ENCODE measurements at regions not wholly inside any gene's neighbourhood (a gene's known extent, or its start where the extent isn't known, plus 50 kb on each side); places are given as distances from the start of the nearest gene placed in this dataset.

- under 1% methylated on average over 5 of the region's 5 CpGs for WGBS (ENCODE audit: low lambda C conversion rate)
- no peak for TF ChIP-seq GABPA (IDR thresholded peaks at IDR 0.05; ENCODE audit: low read depth)
- no peak for TF ChIP-seq YY1 (IDR thresholded peaks at IDR 0.05; ENCODE audit: low read depth)
- TF ChIP-seq NFIC (IDR thresholded peaks at IDR 0.05; ENCODE audit: borderline replicate concordance): no peak
- no peak for TF ChIP-seq FOXJ3 (CRISPR knock-in tag; IDR thresholded peaks at IDR 0.05)
- no peak for TF ChIP-seq CTCF (IDR thresholded peaks at IDR 0.05)
- TF ChIP-seq JUND (IDR thresholded peaks at IDR 0.05): no peak
- no peak for TF ChIP-seq RXRA (IDR thresholded peaks at IDR 0.05; ENCODE audit: borderline replicate concordance, low read depth)
- TF ChIP-seq FOSL2 (IDR thresholded peaks at IDR 0.05; ENCODE audit: borderline replicate concordance, low read depth): no peak
- no peak for TF ChIP-seq RFX5 (IDR thresholded peaks at IDR 0.05; ENCODE audit: low read length)
- TF ChIP-seq RCOR1 (IDR thresholded peaks at IDR 0.05; ENCODE audit: low read length): no peak
- no peak for TF ChIP-seq USF1 (IDR thresholded peaks at IDR 0.05; ENCODE audit: borderline replicate concordance, low read depth)
These were observed 518.6 kb downstream of the VRK1 start for GRCh38 chr14:97315790-97316189.

DNA sequence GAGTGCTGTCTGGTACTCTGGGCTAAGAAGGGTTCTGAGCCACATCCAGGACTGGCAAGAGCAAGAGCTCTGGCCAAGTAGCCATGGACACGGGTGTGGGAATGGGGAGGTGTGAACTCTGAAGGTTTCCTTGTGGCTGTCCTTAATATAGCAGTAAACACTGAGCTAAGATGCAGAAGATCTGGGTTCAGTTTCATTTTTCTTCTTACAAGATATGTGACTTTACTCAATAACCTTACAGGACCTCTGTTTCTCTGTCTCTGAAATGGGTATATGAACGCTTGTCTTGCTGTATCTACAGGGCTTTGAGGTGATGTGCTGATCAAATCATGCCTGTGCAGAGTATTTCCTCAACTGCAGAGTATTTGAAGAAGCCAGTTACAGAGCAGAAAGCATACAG lies 521.2 kb downstream of the VRK1 start:
- no peaks in the 10 kb centered on the region for H4K20me1 ChIP-seq (ENCODE audit: insufficient read depth)
- WGBS (ENCODE audit: low lambda C conversion rate): 0% methylated on average over 2 of the region's 2 CpGs
- no peak overlapping the region for H3K4me3 ChIP-seq (ENCODE audit: low read depth in 2 of 2, low read length in 1 of 2)
- H3K27ac ChIP-seq (ENCODE audit: low read depth in 2 of 2, low read length in 1 of 2): no peak overlapping the region
- H3K9ac ChIP-seq: no peak overlapping the region
- H3K9me2 ChIP-seq: no peaks in the 10 kb centered on the region
- H3K9me3 ChIP-seq: no peaks in the 10 kb centered on the region
- H3K36me3 ChIP-seq (replicated peaks in 1 of 2; ENCODE audit: control insufficient read depth in 1 of 2, insufficient read depth in 2 of 2, low read length in 1 of 2): no peaks in the 10 kb centered on the region
- DNase-seq: no peak
- H3K79me2 ChIP-seq (ENCODE audit: insufficient read depth): no peaks in the 10 kb centered on the region
- no peaks in the 10 kb centered on the region for H3F3A ChIP-seq (replicated peaks; ENCODE audit: insufficient read depth)
- CTCF ChIA-PET: no interaction called here
- no peaks in the 10 kb centered on the region for H3K27me3 ChIP-seq (ENCODE audit: insufficient read depth)
- no peak overlapping the region for H3K4me2 ChIP-seq
- no peaks in the 10 kb centered on the region for H3K4me1 ChIP-seq (ENCODE audit: control insufficient read depth in 1 of 2, insufficient read depth in 2 of 2, low read depth in 1 of 2, low read length in 1 of 2)
- H2AFZ ChIP-seq (ENCODE audit: low read depth): no peak overlapping the region
- POLR2A ChIA-PET: no interaction called here
- TF ChIP-seq, protein P1, sequence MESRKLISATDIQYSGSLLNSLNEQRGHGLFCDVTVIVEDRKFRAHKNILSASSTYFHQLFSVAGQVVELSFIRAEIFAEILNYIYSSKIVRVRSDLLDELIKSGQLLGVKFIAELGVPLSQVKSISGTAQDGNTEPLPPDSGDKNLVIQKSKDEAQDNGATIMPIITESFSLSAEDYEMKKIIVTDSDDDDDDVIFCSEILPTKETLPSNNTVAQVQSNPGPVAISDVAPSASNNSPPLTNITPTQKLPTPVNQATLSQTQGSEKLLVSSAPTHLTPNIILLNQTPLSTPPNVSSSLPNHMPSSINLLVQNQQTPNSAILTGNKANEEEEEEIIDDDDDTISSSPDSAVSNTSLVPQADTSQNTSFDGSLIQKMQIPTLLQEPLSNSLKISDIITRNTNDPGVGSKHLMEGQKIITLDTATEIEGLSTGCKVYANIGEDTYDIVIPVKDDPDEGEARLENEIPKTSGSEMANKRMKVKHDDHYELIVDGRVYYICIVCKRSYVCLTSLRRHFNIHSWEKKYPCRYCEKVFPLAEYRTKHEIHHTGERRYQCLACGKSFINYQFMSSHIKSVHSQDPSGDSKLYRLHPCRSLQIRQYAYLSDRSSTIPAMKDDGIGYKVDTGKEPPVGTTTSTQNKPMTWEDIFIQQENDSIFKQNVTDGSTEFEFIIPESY (IDR thresholded peaks at IDR 0.05; ENCODE audit: borderline replicate concordance, low read depth): no peak
- no peak for TF ChIP-seq RXRA (IDR thresholded peaks at IDR 0.05; ENCODE audit: borderline replicate concordance, low read depth)
- no peak for TF ChIP-seq MXI1 (IDR thresholded peaks at IDR 0.05; ENCODE audit: low read depth, low read length)
- TF ChIP-seq RCOR1 (IDR thresholded peaks at IDR 0.05; ENCODE audit: low read length): no peak
- no peak for TF ChIP-seq TCF12 (IDR thresholded peaks at IDR 0.05)
- no peak for TF ChIP-seq FOSL2 (IDR thresholded peaks at IDR 0.05; ENCODE audit: borderline replicate concordance, low read depth)
- no peak for TF ChIP-seq USF2 (IDR thresholded peaks at IDR 0.05; ENCODE audit: borderline replicate concordance, low read depth, low read length)
- no peak for TF ChIP-seq MAX (IDR thresholded peaks at IDR 0.05; ENCODE audit: low read depth)
- TF ChIP-seq, protein P2, sequence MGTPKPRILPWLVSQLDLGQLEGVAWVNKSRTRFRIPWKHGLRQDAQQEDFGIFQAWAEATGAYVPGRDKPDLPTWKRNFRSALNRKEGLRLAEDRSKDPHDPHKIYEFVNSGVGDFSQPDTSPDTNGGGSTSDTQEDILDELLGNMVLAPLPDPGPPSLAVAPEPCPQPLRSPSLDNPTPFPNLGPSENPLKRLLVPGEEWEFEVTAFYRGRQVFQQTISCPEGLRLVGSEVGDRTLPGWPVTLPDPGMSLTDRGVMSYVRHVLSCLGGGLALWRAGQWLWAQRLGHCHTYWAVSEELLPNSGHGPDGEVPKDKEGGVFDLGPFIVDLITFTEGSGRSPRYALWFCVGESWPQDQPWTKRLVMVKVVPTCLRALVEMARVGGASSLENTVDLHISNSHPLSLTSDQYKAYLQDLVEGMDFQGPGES (IDR thresholded peaks at IDR 0.05; ENCODE audit: low read depth, low read length): no peak
- TF ChIP-seq RFX5 (IDR thresholded peaks at IDR 0.05; ENCODE audit: low read length): no peak
- TF ChIP-seq NRF1 (IDR thresholded peaks at IDR 0.05; ENCODE audit: low read depth, low read length): no peak
- no peak for TF ChIP-seq GATA2 (CRISPR knock-in tag; IDR thresholded peaks at IDR 0.05)
- no peak for TF ChIP-seq JUND (IDR thresholded peaks at IDR 0.05)
- TF ChIP-seq RAD21 (IDR thresholded peaks at IDR 0.05; ENCODE audit: low read length): no peak
- no peak for TF ChIP-seq CHD2 (IDR thresholded peaks at IDR 0.05; ENCODE audit: low read length, partially characterized antibody)
- TF ChIP-seq MEF2A (IDR thresholded peaks at IDR 0.05; ENCODE audit: borderline replicate concordance, low read depth): no peak
- no peak for TF ChIP-seq FOXM1 (IDR thresholded peaks at IDR 0.05; ENCODE audit: low read depth)
- no peak for TF ChIP-seq POLR2AphosphoS5 (IDR thresholded peaks at IDR 0.05; ENCODE audit: low read depth, low read length)

More at GRCh38 chr14:97315790-97316189, 518.6 kb downstream of the VRK1 start:
- CTCF ChIA-PET: no interaction called here
- Histone ChIP-seq H3K4me1 (ENCODE audit: control insufficient read depth in 1 of 2, insufficient read depth in 2 of 2, low read depth in 1 of 2, low read length in 1 of 2) (no peaks in the 10 kb centered on the region), H3K4me3 (ENCODE audit: low read depth in 2 of 2, low read length in 1 of 2) (no peak overlapping the region), H3K36me3 (replicated peaks in 1 of 2; ENCODE audit: control insufficient read depth in 1 of 2, insufficient read depth in 2 of 2, low read length in 1 of 2) (no peaks in the 10 kb centered on the region), H3K27ac (ENCODE audit: low read depth in 2 of 2, low read length in 1 of 2) (no peak overlapping the region), H2AFZ (ENCODE audit: low read depth) (no peak overlapping the region), H4K20me1 (ENCODE audit: insufficient read depth) (no peaks in the 10 kb centered on the region), H3K79me2 (ENCODE audit: insufficient read depth) (no peaks in the 10 kb centered on the region), H3K4me2 (no peak overlapping the region), H3K27me3 (ENCODE audit: insufficient read depth) (no peaks in the 10 kb centered on the region), H3K9ac (no peak overlapping the region), H3K9me3 (no peaks in the 10 kb centered on the region), H3K9me2 (no peaks in the 10 kb centered on the region), H3F3A (replicated peaks; ENCODE audit: insufficient read depth) (no peaks in the 10 kb centered on the region)
- no peak for DNase-seq
- POLR2A ChIA-PET: no interaction called here

Data from SK-N-SH (cell line).